Mesendoderm (in vitro differentiated cells): ENCODE measurements at regions not wholly inside any gene's neighbourhood (a gene's known extent, or its start where the extent isn't known, plus 50 kb on each side); places are given as distances from the start of the nearest gene placed in this dataset.
"Not testable (repeated sequence)": the region's sequence is repeated elsewhere in the genome, so short reads cannot be mapped to it uniquely, and the experiment has no call there.

ENCODE experiments used
- DNase-seq: peaks from one replicate; pipeline ENCODE4 v3.0.0; 2013
- H2AK5ac ChIP-seq: 2 replicates; pipeline ENCODE4 v1.6.1; 2013; ENCODE audit warnings: low read length, inconsistent platforms
- H2BK120ac ChIP-seq: 2 replicates; pipeline ENCODE4 v1.6.1; 2013; ENCODE audit warnings: low read depth, mild to moderate bottlenecking, low read length, moderate library complexity, mixed read lengths
- H2BK15ac ChIP-seq: replicated peaks from 2 replicates; pipeline ENCODE4 v1.6.1; 2013; ENCODE audit warnings: low read depth, mild to moderate bottlenecking, moderate library complexity
- H2BK5ac ChIP-seq: 2 replicates; pipeline ENCODE4 v1.6.1; 2013; ENCODE audit warnings: low read length, inconsistent platforms
- H3K18ac ChIP-seq: 2 replicates; pipeline ENCODE4 v1.6.1; 2013; ENCODE audit warnings: mild to moderate bottlenecking, low read length, mixed read lengths
- H3K23ac ChIP-seq: one replicate; pipeline ENCODE4 v1.6.1; 2013; ENCODE audit warnings: low read length
- H3K27ac ChIP-seq: 2 replicates; pipeline ENCODE4 v1.5.1; 2013; ENCODE audit warnings: low read depth, mild to moderate bottlenecking, inconsistent platforms, low read length, moderate library complexity
- H3K27me3 ChIP-seq: 2 replicates; pipeline ENCODE4 v1.6.1; 2013; ENCODE audit warnings: low read length, control low read depth, mild to moderate bottlenecking, inconsistent platforms; ENCODE audit not compliant: insufficient read depth, poor library complexity
- H3K36me3 ChIP-seq: 2 replicates; pipeline ENCODE4 v1.6.1; 2013; ENCODE audit warnings: low read length, inconsistent platforms; ENCODE audit not compliant: control insufficient read depth, insufficient read depth
- H3K4ac ChIP-seq: one replicate; pipeline ENCODE4 v1.6.1; 2013; ENCODE audit warnings: low read depth, mild to moderate bottlenecking, low read length, moderate library complexity
- H3K4me1 ChIP-seq: 2 replicates; pipeline ENCODE4 v1.6.1; 2013; ENCODE audit warnings: low read depth, low read length, inconsistent platforms; ENCODE audit not compliant: control insufficient read depth
- H3K4me2 ChIP-seq: 2 replicates; pipeline ENCODE4 v1.6.1; 2013; ENCODE audit warnings: low read length
- H3K4me3 ChIP-seq: 2 replicates; pipeline ENCODE4 v1.5.1; 2013; ENCODE audit warnings: mild to moderate bottlenecking, low read length
- H3K56ac ChIP-seq: one replicate; pipeline ENCODE4 v1.6.1; 2013; ENCODE audit warnings: low read length
- H3K79me1 ChIP-seq: 2 replicates; pipeline ENCODE4 v1.6.1; 2013; ENCODE audit warnings: low read length, inconsistent platforms
- H3K79me2 ChIP-seq: 2 replicates; pipeline ENCODE4 v1.6.1; 2013; ENCODE audit warnings: mild to moderate bottlenecking, low read length; ENCODE audit not compliant: control insufficient read depth, insufficient read depth
- H3K9ac ChIP-seq: 2 replicates; pipeline ENCODE4 v1.6.1; 2013; ENCODE audit warnings: low read length, inconsistent platforms
- H4K5ac ChIP-seq: one replicate; pipeline ENCODE4 v1.6.1; 2013; ENCODE audit warnings: low read length
- H4K8ac ChIP-seq: one replicate; pipeline ENCODE4 v1.6.1; 2013; ENCODE audit warnings: low read depth, mild to moderate bottlenecking, control low read depth, low read length, moderate library complexity
- WGBS: extraction: QIAGEN DNeasy Blood & Tissue Kit; methylation state at CpG from one replicate; pipeline ENCODE4 v1.1.7; 2013; ENCODE audit warnings: low lambda C conversion rate, missing lambda C conversion rate; ENCODE audit not compliant: insufficient coverage; ENCODE audit errors: extremely low coverage; 5-methylcytosine and 5-hydroxymethylcytosine counted together

- H4K8ac ChIP-seq = no peak overlapping the region
Measured at GRCh38 chrX:152575331-152575730, 62.4 kb upstream of the GABRQ start.

GRCh38 chrX:152587523-152587922 lies 50.2 kb upstream of the GABRQ start:
- not testable (repeated sequence) for H3K4me2 ChIP-seq, H3K27ac ChIP-seq, H3K4me3 ChIP-seq, DNase-seq, H3K79me2 ChIP-seq, H3K4ac ChIP-seq, H3K56ac ChIP-seq, H2AK5ac ChIP-seq, H3K27me3 ChIP-seq, H3K9ac ChIP-seq, H3K36me3 ChIP-seq, H2BK120ac ChIP-seq, H2BK15ac ChIP-seq, H4K5ac ChIP-seq, H2BK5ac ChIP-seq, H3K79me1 ChIP-seq, H3K4me1 ChIP-seq, H4K8ac ChIP-seq, H3K23ac ChIP-seq, H3K18ac ChIP-seq
- no CpG with 5 or more reads among the region's 3 CpGs for WGBS

More at GRCh38 chrX:152575331-152575730, 62.4 kb upstream of the GABRQ start:
- no peak for DNase-seq
- Histone ChIP-seq H3K79me1 (no peaks in the 10 kb centered on the region), H4K5ac (no peak overlapping the region), H3K9ac (no peak overlapping the region), H2BK5ac (no peak overlapping the region), H3K4me2 (no peak overlapping the region), H3K4me1 (no peaks in the 10 kb centered on the region), H3K36me3 (no peaks in the 10 kb centered on the region), H3K4me3 (no peak overlapping the region), H3K79me2 (no peaks in the 10 kb centered on the region), H3K4ac (no peak overlapping the region), H3K56ac (no peak overlapping the region), H3K27ac (no peak overlapping the region), H2BK15ac (no peak overlapping the region), H2AK5ac (no peak overlapping the region), H3K18ac (no peak overlapping the region), H3K23ac (no peak overlapping the region), H3K27me3 (no peaks in the 10 kb centered on the region), H2BK120ac (no peak overlapping the region)
- WGBS = no CpG with 5 or more reads among the region's 1 CpG
